K562 (cell line): ENCODE measurements at regions not wholly inside any gene's neighbourhood (a gene's known extent, or its start where the extent isn't known, plus 50 kb on each side); places are given as distances from the start of the nearest gene placed in this dataset.
A peak's percentile ranks its signal among the peaks of the same experiment; 100 is the strongest.

Source experiments
- ATAC-seq: fragments of 200-7000 bp; cut with Tn5 transposase; 3 replicates; pipeline ENCODE4 v1.9.1; 2020; ENCODE audit warnings: moderate library complexity
- BruUV-seq: library from RNA; stranded (reverse); fragments of 400-500 nt; replicated peaks from 2 replicates; lab custom pipeline; 2021; lab: Mats Ljungman, UMichigan
- CTCF ChIA-PET: fragments of 300-600 bp; formaldehyde crosslinking; extraction: SDS; loops from one replicate; lab custom pipeline; 2021; ENCODE audit warnings: low intra/inter-chr PET ratio; lab: Yijun Ruan, JAX
- POLR2A ChIA-PET: fragments of 300-600, 350-650 bp; sonication (Branson Sonifier 250); formaldehyde crosslinking; extraction: SDS; loops from one replicate; lab custom pipeline; 2021; ENCODE audit warnings: antibody characterized with exemption, inconsistent platforms; lab: Yijun Ruan, JAX
- DNase-seq, 4 experiments: peaks; one replicate each; pipeline versions ENCODE4 v3.0.0 to v3.0.0-alpha.2; 2011 to 2018; ENCODE audit warnings: low spot score in 3 of 4, mixed read lengths in 3 of 4; ENCODE audit errors: extremely low read depth in 1 of 4
- FAIRE-seq: peaks from 2 replicates; lab custom pipeline; 2011; peaks lifted over from hg19 to GRCh38; lab: Jason Lieb, UNC
- H2AFZ ChIP-seq: 2 replicates; pipeline ENCODE4 v1.6.0; 2011; ENCODE audit warnings: low read depth, low read length, control low read depth, inconsistent platforms
- H3K27ac ChIP-seq: fragments of 200-600 bp; 3 replicates; pipeline ENCODE4 v1.8.0; 2011; ENCODE audit warnings: low read depth, mild to moderate bottlenecking, control low read depth, inconsistent platforms, low read length, moderate library complexity, mixed read lengths; ENCODE audit errors: extremely low read depth
- H3K27me3 ChIP-seq, 2 experiments: fragments of 300-600 bp in 1 of 2; 2 replicates in 1 of 2; 3 replicates in 1 of 2; pipeline versions ENCODE4 v1.6.0 to v1.8.0; 2011; ENCODE audit warnings: inconsistent platforms in 2 of 2, low read length in 2 of 2, mild to moderate bottlenecking in 1 of 2, mixed read lengths in 1 of 2, moderate library complexity in 1 of 2; ENCODE audit not compliant: control insufficient read depth in 2 of 2, insufficient read depth in 2 of 2
- H3K36me3 ChIP-seq: fragments of 300-600 bp; 3 replicates; pipeline ENCODE4 v1.8.0; 2011; ENCODE audit warnings: mild to moderate bottlenecking, low read length, inconsistent platforms; ENCODE audit not compliant: control insufficient read depth, insufficient read depth
- H3K4me1 ChIP-seq, 2 experiments: fragments of 200-600 bp in 1 of 2; replicated peaks in 1 of 2; 2 replicates in 1 of 2; 3 replicates in 1 of 2; pipeline versions ENCODE4 v1.5.1 to v1.8.0; 2011; ENCODE audit warnings: inconsistent platforms in 2 of 2, low read length in 2 of 2, mild to moderate bottlenecking in 1 of 2, mixed read lengths in 1 of 2, moderate library complexity in 1 of 2; ENCODE audit not compliant: control insufficient read depth in 2 of 2, insufficient read depth in 2 of 2
- H3K4me2 ChIP-seq: 2 replicates; pipeline ENCODE4 v1.6.1; 2011; ENCODE audit warnings: low read length, control low read depth, inconsistent platforms, mixed read lengths; ENCODE audit not compliant: insufficient read depth
- H3K4me3 ChIP-seq: fragments of 200-600 bp; sonication (generic), shearing (Covaris generic); 2 replicates; pipeline ENCODE4 v1.5.1; 2016; ENCODE audit warnings: control low read depth, inconsistent platforms
- H3K79me2 ChIP-seq: fragments of 200-600 bp; 3 replicates; pipeline ENCODE4 v1.8.0; 2011; ENCODE audit warnings: low read length, inconsistent platforms; ENCODE audit not compliant: control insufficient read depth, insufficient read depth
- H3K9ac ChIP-seq, 2 experiments: 2 replicates each; pipeline versions ENCODE4 v1.6.0 to v1.6.1; 2011; ENCODE audit warnings: low read depth in 2 of 2, low read length in 2 of 2, control low read depth in 1 of 2, inconsistent platforms in 1 of 2, mild to moderate bottlenecking in 1 of 2, mixed read lengths in 1 of 2; ENCODE audit not compliant: insufficient read depth in 1 of 2
- H3K9me1 ChIP-seq: one replicate; pipeline ENCODE4 v1.6.0; 2011; ENCODE audit warnings: inconsistent platforms, mild to moderate bottlenecking, low read length, moderate library complexity; ENCODE audit not compliant: control insufficient read depth, insufficient read depth
- H3K9me3 ChIP-seq: replicated peaks from 2 replicates; pipeline ENCODE4 v1.5.1; 2011; ENCODE audit warnings: low read depth, low read length, inconsistent platforms; ENCODE audit not compliant: control insufficient read depth, insufficient read depth
- H4K20me1 ChIP-seq: replicated peaks from 2 replicates; pipeline ENCODE4 v1.6.1; 2011; ENCODE audit warnings: low read length, inconsistent platforms, mixed read lengths; ENCODE audit not compliant: control insufficient read depth, insufficient read depth
- BMI1 ChIP-seq: fragments of 150-350 bp; IDR thresholded peaks from 2 replicates; pipeline ENCODE4 v1.6.1; 2014; ENCODE audit warnings: low read length
- CBFA2T3 ChIP-seq: fragments of 450-650 bp; IDR thresholded peaks from 2 replicates; pipeline ENCODE4 v1.6.1; 2017
- CCNT2 ChIP-seq: IDR thresholded peaks from 2 replicates; pipeline ENCODE4 v1.6.1; 2011; ENCODE audit warnings: borderline replicate concordance, low read depth, mild to moderate bottlenecking, moderate library complexity, mixed read lengths, low read length; ENCODE audit not compliant: insufficient read length; ENCODE audit errors: extremely low read depth
- EGR1 ChIP-seq: fragments of 450-650 bp; conservative IDR thresholded peaks from 2 replicates; pipeline ENCODE4 v1.6.1; 2017; ENCODE audit warnings: mild to moderate bottlenecking
- EWSR1 ChIP-seq: fragments of 450-650 bp; IDR thresholded peaks from 2 replicates; pipeline ENCODE4 v1.6.1; 2018; ENCODE audit warnings: borderline replicate concordance, mild to moderate bottlenecking, low read depth, moderate library complexity; ENCODE audit not compliant: partially characterized antibody
- HEY1 ChIP-seq: fragments of 250-450 bp; sonication (Bioruptor Pico); IDR thresholded peaks from 2 replicates; pipeline ENCODE4 v1.5.0; 2020; ENCODE audit warnings: mild to moderate bottlenecking, moderate library complexity, borderline replicate concordance
- IFI16 ChIP-seq: fragments of 250-450 bp; sonication (Bioruptor Pico); IDR thresholded peaks from 2 replicates; pipeline ENCODE4 v2.1.2; 2022; ENCODE audit warnings: mild to moderate bottlenecking, inconsistent platforms
- JUND ChIP-seq, 2 experiments: IDR thresholded peaks; 2 replicates in 1 of 2; 3 replicates in 1 of 2; pipeline ENCODE4 v1.6.1; 2011; ENCODE audit warnings: borderline replicate concordance in 2 of 2, low read depth in 2 of 2, low read length in 2 of 2, improper control_type of control experiment in 1 of 2, missing biosample characterization in 1 of 2, missing genetic modification characterization in 1 of 2, missing genetic modification reagents in 1 of 2
- MTA2 ChIP-seq: fragments of 450-650 bp; IDR thresholded peaks from 2 replicates; pipeline ENCODE4 v1.6.1; 2016; ENCODE audit warnings: low read depth
- PML ChIP-seq: IDR thresholded peaks from 2 replicates; pipeline ENCODE4 v1.6.1; 2012; ENCODE audit warnings: low read length, inconsistent platforms
- SMARCA4 ChIP-seq: fragments of 450-650 bp; IDR thresholded peaks from 2 replicates; pipeline ENCODE4 v1.6.1; 2016
- TEAD4 ChIP-seq, 2 experiments: sonication (generic) in 1 of 2; formaldehyde crosslinking in 1 of 2; IDR thresholded peaks; 2 replicates each; pipeline versions ENCODE4 v1.6.1 to v1.8.0; 2012 to 2022; ENCODE audit warnings: borderline replicate concordance in 1 of 2, inconsistent platforms in 1 of 2, low read length in 1 of 2, mild to moderate bottlenecking in 1 of 2, missing genetic modification reagents in 1 of 2
- ZNF239 ChIP-seq: fragments of 250-450 bp; sonication (Bioruptor Pico); IDR thresholded peaks from 2 replicates; pipeline ENCODE4 v1.4.0; 2020; ENCODE audit warnings: mild to moderate bottlenecking
- WGBS: fragments of 100-300 bp; shearing (Covaris generic); methylation state at CpG from one replicate; pipeline ENCODE4 v1.1.6; 2016; ENCODE audit warnings: low coverage, mixed read lengths; ENCODE audit not compliant: insufficient coverage; ENCODE audit errors: missing lambda C conversion rate; 5-methylcytosine and 5-hydroxymethylcytosine counted together
- in situ Hi-C: fragments of 300-500 bp; cut with MboI; formaldehyde crosslinking; loops from 4 replicates; pipeline ENCODE4 v1.15.0; 2018; ENCODE audit warnings: inconsistent platforms, mixed read lengths
- intact Hi-C: fragments of 100-400 bp; cut with micrococcal nuclease; formaldehyde crosslinking; loops from 2 replicates; pipeline ENCODE4 v1.14.2; 2022
- TF ChIP-seq, protein P1 (sequence below), 2 experiments: fragments of 450-650 bp in 1 of 2; sonication (generic) in 1 of 2; formaldehyde crosslinking; conservative IDR thresholded peaks; 2 replicates each; pipeline versions ENCODE4 v1.4.0 to v1.8.1; 2020 to 2022; ENCODE audit warnings: mild to moderate bottlenecking in 1 of 2, missing genetic modification reagents in 1 of 2
- TF ChIP-seq, protein P2 (sequence below), 2 experiments: fragments of 150-350 bp in 1 of 2; IDR thresholded peaks; 2 replicates each; pipeline ENCODE4 v1.6.1; 2012 to 2016; ENCODE audit warnings: low read depth in 2 of 2, low read length in 2 of 2, mild to moderate bottlenecking in 1 of 2, moderate library complexity in 1 of 2

DNA sequence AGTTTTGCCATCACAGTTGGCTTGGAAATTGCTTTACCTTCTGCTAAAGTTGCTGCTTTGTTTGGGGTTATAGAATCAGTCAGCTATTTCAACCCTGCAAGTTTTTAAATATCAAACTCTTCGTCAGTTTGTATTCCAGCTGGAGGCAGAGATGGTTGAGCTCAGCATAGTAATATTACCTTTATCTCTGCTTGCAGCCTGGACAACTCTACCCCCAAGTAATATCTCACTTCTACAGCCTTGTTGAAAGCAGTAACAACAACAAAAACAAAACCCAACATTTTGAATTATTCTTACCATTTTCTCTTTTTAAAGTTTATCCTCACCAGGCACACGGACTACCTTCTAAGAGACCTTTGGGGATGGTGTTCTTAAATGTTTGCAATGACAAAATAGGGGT is 239.1 kb upstream of the PHF14 start:
- H2AFZ ChIP-seq: no peak overlapping the region
- no peaks in the 10 kb centered on the region for H3K27me3 ChIP-seq
- no peaks in the 10 kb centered on the region for H3K9me1 ChIP-seq
- WGBS: 3% methylated on average over 2 of the region's 2 CpGs
- peak overlapping the region; percentile 54 for H3K4me2 ChIP-seq
- no TSS peak for BruUV-seq
- POLR2A ChIA-PET: no interaction called here
- no peaks in the 10 kb centered on the region for H4K20me1 ChIP-seq
- CTCF ChIA-PET: no interaction called here
- H3K4me3 ChIP-seq: no peak overlapping the region
- H3K9ac ChIP-seq: peak overlapping the region in 1 of 2 experiments; percentile 28; a peak in 2 of 4 replicates
- H3K79me2 ChIP-seq: peaks cover 100% of the 10 kb centered on the region
- no peaks in the 10 kb centered on the region for H3K9me3 ChIP-seq
- peaks cover 32% of the 10 kb centered on the region for H3K36me3 ChIP-seq
- peaks cover 4 to 40% of the 10 kb centered on the region in 2 experiments; a peak in 3 of 5 replicates for H3K4me1 ChIP-seq
- intact Hi-C loops (loop anchor here (2.0 kb wide), 1 partner anchor 46 kb away; no protein-coding TSS in a partner anchor), in situ Hi-C loops (no loop called here)
- ATAC-seq (peak; percentile 67), DNase-seq (peak in 2 of 4 experiments; percentile 63 to 67), FAIRE-seq (no peak)
- H3K27ac ChIP-seq: peak overlapping the region; percentile 54
- TF ChIP-seq EGR1 (no peak), PML (peak; percentile 91), SMARCA4 (peak; percentile 83), JUND (IDR thresholded peaks at IDR 0.05; ENCODE audit: borderline replicate concordance, low read depth, low read length) (peak; percentile 26; the same call in 1 of the 2 replicates), JUND (tag; IDR thresholded peaks at IDR 0.05; ENCODE audit: borderline replicate concordance, low read depth, low read length) (no peak; the same call in 2 of the 3 replicates), IFI16 (no peak), CCNT2 (peak; percentile 49), EWSR1 (no peak), TEAD4 (IDR thresholded peaks at IDR 0.05; ENCODE audit: low read length) (peak; percentile 96), TEAD4 (CRISPR knock-in tag; IDR thresholded peaks at IDR 0.05; ENCODE audit: borderline replicate concordance) (no peak), MTA2 (peak; percentile 87), ZNF239 (CRISPR knock-in tag) (no peak), HEY1 (CRISPR knock-in tag) (no peak), BMI1 (no peak), CBFA2T3 (peak; percentile 93)
- TF ChIP-seq, protein P1, sequence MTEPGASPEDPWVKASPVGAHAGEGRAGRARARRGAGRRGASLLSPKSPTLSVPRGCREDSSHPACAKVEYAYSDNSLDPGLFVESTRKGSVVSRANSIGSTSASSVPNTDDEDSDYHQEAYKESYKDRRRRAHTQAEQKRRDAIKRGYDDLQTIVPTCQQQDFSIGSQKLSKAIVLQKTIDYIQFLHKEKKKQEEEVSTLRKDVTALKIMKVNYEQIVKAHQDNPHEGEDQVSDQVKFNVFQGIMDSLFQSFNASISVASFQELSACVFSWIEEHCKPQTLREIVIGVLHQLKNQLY (CRISPR knock-in tag; conservative IDR thresholded peaks at IDR 0.05): no peak
- TF ChIP-seq, protein P2, sequence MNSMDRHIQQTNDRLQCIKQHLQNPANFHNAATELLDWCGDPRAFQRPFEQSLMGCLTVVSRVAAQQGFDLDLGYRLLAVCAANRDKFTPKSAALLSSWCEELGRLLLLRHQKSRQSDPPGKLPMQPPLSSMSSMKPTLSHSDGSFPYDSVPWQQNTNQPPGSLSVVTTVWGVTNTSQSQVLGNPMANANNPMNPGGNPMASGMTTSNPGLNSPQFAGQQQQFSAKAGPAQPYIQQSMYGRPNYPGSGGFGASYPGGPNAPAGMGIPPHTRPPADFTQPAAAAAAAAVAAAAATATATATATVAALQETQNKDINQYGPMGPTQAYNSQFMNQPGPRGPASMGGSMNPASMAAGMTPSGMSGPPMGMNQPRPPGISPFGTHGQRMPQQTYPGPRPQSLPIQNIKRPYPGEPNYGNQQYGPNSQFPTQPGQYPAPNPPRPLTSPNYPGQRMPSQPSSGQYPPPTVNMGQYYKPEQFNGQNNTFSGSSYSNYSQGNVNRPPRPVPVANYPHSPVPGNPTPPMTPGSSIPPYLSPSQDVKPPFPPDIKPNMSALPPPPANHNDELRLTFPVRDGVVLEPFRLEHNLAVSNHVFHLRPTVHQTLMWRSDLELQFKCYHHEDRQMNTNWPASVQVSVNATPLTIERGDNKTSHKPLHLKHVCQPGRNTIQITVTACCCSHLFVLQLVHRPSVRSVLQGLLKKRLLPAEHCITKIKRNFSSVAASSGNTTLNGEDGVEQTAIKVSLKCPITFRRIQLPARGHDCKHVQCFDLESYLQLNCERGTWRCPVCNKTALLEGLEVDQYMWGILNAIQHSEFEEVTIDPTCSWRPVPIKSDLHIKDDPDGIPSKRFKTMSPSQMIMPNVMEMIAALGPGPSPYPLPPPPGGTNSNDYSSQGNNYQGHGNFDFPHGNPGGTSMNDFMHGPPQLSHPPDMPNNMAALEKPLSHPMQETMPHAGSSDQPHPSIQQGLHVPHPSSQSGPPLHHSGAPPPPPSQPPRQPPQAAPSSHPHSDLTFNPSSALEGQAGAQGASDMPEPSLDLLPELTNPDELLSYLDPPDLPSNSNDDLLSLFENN (IDR thresholded peaks at IDR 0.05; ENCODE audit: low read depth in 2 of 2, low read length in 2 of 2): peak in 1 of 2 experiments; percentile 71; a peak in 2 of 4 replicates
